ENCODE measurements at regions not wholly inside any gene's neighbourhood (a gene's known extent, or its start where the extent isn't known, plus 50 kb on each side); places are given as distances from the start of the nearest gene placed in this dataset.

- no peak overlapping the region for H3K4me3 ChIP-seq
- intact Hi-C loops (cut with DNase I, micrococcal nuclease) = no loop called here
- H3K4me1 ChIP-seq (ENCODE audit: low read depth) = no peaks in the 10 kb centered on the region
- no peak for ATAC-seq
- no peaks in the 10 kb centered on the region for H3K9me3 ChIP-seq
- no peak for DNase-seq
- TF ChIP-seq CTCF (IDR thresholded peaks at IDR 0.05) = no peak
- no peaks in the 10 kb centered on the region for H3K36me3 ChIP-seq (ENCODE audit: low read depth)
Observed at GRCh38 chr3:168570404-168571155, 474.9 kb upstream of the GOLIM4 start.

GRCh38 chr3:168558728-168559411 lies 463.1 kb upstream of the GOLIM4 start:
- intact Hi-C loops (cut with DNase I, micrococcal nuclease) = no loop called here
- no peaks in the 10 kb centered on the region for H3K4me1 ChIP-seq (ENCODE audit: low read depth)
- no peak for ATAC-seq

GRCh38 chr3:168552251-168552650 lies 456.5 kb upstream of the GOLIM4 start:
- intact Hi-C loops (cut with DNase I, micrococcal nuclease) = no loop called here
- ATAC-seq = no peak
- no peak for DNase-seq

More at GRCh38 chr3:168558728-168559411, 463.1 kb upstream of the GOLIM4 start:
- Histone ChIP-seq H3K9me3 (no peaks in the 10 kb centered on the region), H3K36me3 (ENCODE audit: low read depth) (no peaks in the 10 kb centered on the region), H3K4me3 (no peak overlapping the region)
- no peak for DNase-seq
- TF ChIP-seq CTCF (IDR thresholded peaks at IDR 0.05) = no peak

GRCh38 chr3:168548719-168549118 lies 453.0 kb upstream of the GOLIM4 start:
- H3K4me3 ChIP-seq = no peak overlapping the region
- no peaks in the 10 kb centered on the region for H3K36me3 ChIP-seq (ENCODE audit: low read depth)
- no peaks in the 10 kb centered on the region for H3K4me1 ChIP-seq (ENCODE audit: low read depth)
- no peaks in the 10 kb centered on the region for H3K9me3 ChIP-seq
- ATAC-seq = no peak
- DNase-seq = no peak
- intact Hi-C loops (cut with DNase I, micrococcal nuclease) = no loop called here
- no peak for TF ChIP-seq CTCF (IDR thresholded peaks at IDR 0.05)

More at GRCh38 chr3:168552251-168552650, 456.5 kb upstream of the GOLIM4 start:
- H3K4me3 ChIP-seq = no peak overlapping the region
- no peaks in the 10 kb centered on the region for H3K4me1 ChIP-seq (ENCODE audit: low read depth)
- H3K9me3 ChIP-seq = no peaks in the 10 kb centered on the region
- no peak for TF ChIP-seq CTCF (IDR thresholded peaks at IDR 0.05)
- no peaks in the 10 kb centered on the region for H3K36me3 ChIP-seq (ENCODE audit: low read depth)

GRCh38 chr3:168546707-168547106 lies 451.0 kb upstream of the GOLIM4 start:
- no peak overlapping the region for H3K4me3 ChIP-seq
- DNase-seq (no peak), ATAC-seq (no peak)
- no peak for TF ChIP-seq CTCF (IDR thresholded peaks at IDR 0.05)
- H3K9me3 ChIP-seq = no peaks in the 10 kb centered on the region
- H3K4me1 ChIP-seq (ENCODE audit: low read depth) = no peaks in the 10 kb centered on the region
- H3K36me3 ChIP-seq (ENCODE audit: low read depth) = no peaks in the 10 kb centered on the region
- intact Hi-C loops (cut with DNase I, micrococcal nuclease) = no loop called here
